GM21786 (cell line): ENCODE measurements at regions not wholly inside any gene's neighbourhood (a gene's known extent, or its start where the extent isn't known, plus 50 kb on each side); places are given as distances from the start of the nearest gene placed in this dataset.

ENCODE experiments used
- ATAC-seq: cut with Tn5 transposase; IDR thresholded peaks from one replicate; pipeline ENCODE4 v1.9.1; 2021; ENCODE audit not compliant: unreplicated experiment

- ATAC-seq, result no peak
These were observed 109.4 kb downstream of the RCN1 start for GRCh38 chr11:32200136-32200847.

DNA sequence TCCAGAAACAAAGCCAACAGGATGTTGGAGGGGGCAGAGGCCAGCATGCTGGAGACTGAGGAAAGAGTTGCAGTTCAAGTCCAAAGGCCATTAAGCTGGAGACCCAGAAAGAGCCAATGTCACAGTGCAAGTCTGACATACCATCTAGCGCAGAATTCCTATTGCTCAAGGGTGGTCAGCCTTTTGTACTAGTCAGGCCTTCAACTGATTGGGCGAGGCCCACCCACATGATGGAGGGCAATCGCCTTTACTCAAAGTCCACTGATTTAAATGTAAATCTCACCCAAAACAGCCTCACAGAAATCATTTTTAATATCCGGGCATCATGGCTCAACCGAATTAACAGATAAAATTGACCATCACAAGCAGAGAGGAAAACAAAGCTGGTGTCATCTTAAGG, 113.9 kb downstream of the RCN1 start:
- ATAC-seq, result no peak

- no peak for ATAC-seq
These were observed 119.7 kb downstream of the RCN1 start for GRCh38 chr11:32210556-32210955.

GRCh38 chr11:32213223-32213622, 122.3 kb downstream of the RCN1 start:
- ATAC-seq, result no peak

GRCh38 chr11:32215157-32215556, 124.3 kb downstream of the RCN1 start:
- ATAC-seq, result no peak

GRCh38 chr11:32216749-32217148, 125.9 kb downstream of the RCN1 start:
- ATAC-seq, result no peak

- ATAC-seq, result no peak
These were observed 128.4 kb downstream of the RCN1 start for GRCh38 chr11:32219320-32219719.

GRCh38 chr11:32221476-32222032, 130.7 kb downstream of the RCN1 start:
- ATAC-seq, result no peak

- ATAC-seq, result no peak
These were observed 133.7 kb downstream of the RCN1 start for GRCh38 chr11:32224580-32224979.

GRCh38 chr11:32225571-32226285, 134.9 kb downstream of the RCN1 start:
- ATAC-seq, result no peak

DNA sequence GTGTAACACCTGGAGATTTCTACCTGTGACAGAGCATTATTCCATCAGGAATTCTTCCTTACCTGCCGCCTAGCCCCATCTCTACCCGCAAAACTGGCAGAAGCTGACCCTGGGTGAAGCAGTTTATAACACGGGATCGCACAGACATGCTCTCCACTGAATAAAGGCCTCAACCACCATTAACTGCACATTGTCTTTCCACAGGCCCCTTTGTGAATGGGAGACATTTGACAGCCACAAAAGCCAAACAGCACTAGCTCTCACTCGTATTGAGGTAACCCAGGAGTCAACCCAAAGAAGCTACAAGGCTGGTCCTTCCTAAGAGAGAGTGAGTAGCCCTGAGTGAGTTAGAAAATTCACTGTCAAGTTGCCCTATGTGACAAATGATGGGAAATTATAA, 135.6 kb downstream of the RCN1 start:
- ATAC-seq, result no peak

DNA sequence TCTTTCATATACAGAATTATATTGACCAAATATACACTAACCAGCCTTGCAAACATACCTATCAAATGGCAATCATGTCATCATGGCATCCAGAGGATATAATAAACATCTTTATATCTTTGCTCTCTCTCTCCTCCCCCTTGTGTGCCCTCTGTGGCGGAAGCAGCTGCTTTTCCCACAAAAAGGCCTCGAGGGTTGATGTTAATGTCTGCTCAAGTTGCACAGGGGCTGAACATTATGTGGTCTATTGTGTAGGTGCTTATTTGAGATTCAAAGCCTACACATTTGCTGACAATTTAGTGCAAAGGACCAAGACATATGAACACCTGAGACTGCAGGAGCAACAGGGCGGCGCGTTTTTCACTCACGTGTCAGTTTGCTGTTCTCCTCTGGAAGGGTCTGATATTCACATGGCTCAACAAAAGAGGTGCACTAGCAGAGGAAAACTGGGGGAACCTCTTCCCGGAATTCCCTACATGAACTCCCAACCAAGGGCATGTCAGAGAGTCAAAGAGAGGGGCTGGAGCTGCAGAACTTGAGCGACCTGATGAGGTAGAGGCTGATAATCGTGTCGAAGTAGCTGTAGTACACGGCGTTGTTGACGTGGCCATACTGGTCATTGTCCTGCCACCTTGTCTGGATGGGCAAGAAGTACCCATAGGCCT, 138.8 kb downstream of the RCN1 start:
- ATAC-seq, result no peak

DNA sequence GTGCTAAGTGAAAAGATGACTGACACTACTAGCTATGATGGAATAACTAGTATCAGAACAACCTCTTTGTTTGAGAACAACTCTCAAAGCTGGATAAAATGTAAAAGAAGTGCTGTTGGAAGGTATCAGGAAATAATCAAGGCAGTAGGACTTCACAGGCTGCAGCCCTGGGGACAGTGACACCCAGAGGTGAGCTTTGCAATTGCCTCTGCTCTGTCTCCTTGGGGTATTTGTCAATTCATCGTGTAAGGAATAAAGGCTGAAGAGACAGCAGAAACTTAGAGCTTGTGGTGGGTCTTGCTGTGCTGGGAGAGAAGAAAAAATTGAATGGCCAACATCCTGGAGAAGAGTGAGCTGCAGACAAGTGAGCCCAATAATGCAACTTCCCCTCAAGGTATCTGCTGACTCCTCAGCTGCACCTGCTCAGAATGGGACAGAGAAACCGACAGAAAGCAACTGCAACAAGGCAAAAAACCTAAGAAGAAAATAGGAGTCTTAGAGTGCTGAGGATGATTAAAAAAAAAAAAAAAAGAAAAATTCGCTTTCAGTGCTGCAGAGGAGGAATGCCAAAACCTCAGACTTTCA, 141.1 kb downstream of the RCN1 start:
- no peak for ATAC-seq

DNA sequence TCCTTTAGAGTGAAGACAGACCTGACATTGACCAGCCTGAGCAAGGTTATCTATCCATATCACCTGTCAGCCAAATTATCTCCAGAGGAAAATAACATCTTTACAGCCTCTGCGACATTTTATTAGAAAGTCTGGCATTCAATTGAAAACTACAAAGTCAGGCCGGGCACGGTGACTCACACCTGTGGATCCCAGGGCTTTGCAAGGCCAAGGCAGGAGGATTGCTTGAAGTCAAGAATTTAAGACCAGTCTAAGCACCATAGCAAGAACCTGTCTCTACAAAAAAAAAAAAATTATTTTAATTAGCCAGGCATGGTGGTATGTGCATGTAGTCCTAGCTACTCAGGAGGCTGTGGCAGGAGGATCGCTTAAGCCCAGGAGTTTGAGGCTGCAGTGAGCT, 141.6 kb downstream of the RCN1 start:
- ATAC-seq, result no peak

DNA sequence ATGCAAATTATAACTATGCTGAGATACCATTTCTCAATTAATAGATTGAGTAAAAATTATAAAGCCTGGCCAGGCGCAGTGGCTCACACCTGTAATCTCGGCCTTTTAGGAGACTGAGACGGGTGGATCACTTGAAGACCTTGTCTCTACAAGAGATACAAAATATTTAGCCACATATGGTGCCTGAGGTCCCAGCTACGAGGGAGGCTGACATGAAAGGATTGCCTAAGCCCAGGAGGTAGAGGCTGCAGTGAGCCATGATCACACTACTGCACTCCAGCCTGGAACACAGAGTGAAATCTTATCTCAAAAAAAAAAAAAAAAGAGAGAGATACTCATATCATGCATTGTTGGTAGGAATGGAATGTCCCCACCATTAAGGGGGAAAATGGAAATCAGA, 142.4 kb downstream of the RCN1 start:
- ATAC-seq, result no peak

DNA sequence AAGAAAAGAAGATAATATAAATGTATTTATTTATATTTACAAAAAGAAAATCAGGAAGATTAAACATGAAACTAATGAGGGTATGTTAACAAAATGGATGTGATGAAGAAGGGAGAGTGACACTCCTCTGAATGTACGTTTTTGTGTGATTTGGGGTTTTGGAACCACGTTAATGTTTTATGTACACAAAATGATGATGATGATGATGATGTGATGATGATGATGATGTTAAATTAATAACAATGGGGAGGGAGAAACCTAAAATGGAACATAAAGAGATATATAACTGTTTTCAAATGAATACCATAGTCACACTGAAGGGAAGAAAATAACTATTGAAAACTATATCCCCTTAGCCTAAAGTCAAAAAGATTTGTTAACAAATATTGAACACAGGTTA, 143.1 kb downstream of the RCN1 start:
- ATAC-seq, result no peak

- ATAC-seq, result no peak
These were observed 153.6 kb downstream of the RCN1 start for GRCh38 chr11:32244453-32244852.

DNA sequence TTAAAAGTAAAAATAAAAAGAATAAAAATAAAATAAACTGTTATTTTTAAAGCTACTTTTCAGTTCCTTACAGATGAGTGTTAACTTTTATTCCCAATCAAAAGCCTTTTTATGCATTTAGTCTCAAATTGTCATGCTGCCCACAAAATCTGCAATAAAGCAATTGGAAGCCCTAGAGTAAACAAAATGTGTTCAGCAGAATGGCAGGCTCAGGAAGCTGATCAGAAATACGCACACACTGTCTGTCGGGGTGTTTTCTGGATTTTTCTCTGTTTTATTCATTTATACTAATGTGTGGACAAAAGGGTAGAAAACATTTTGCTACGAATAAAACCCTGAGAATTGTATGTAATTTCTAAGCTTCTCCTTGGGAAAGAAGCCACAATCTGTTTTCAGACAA, 162.8 kb downstream of the RCN1 start:
- ATAC-seq, result no peak

- no peak for ATAC-seq
These were observed 165.0 kb downstream of the RCN1 start for GRCh38 chr11:32255841-32256240.

DNA sequence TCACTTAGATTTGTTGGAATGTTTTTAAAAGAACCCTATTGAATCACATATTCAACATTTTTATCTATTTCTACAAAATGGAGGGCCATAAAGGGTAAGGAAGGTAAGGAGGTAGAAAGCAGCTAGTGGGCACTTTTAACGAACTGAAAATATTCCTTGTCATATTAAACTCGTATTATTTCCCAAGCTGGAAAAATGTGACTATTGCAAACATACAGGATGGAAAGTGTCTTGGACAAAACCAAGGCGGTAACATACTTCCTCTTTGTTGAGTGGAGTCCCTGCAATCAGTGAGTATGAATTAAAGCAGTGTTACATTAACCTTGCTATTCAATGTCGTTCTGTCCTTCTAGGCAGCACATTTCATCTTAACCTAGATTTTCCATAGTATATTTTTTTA, 165.6 kb downstream of the RCN1 start:
- ATAC-seq, result no peak

DNA sequence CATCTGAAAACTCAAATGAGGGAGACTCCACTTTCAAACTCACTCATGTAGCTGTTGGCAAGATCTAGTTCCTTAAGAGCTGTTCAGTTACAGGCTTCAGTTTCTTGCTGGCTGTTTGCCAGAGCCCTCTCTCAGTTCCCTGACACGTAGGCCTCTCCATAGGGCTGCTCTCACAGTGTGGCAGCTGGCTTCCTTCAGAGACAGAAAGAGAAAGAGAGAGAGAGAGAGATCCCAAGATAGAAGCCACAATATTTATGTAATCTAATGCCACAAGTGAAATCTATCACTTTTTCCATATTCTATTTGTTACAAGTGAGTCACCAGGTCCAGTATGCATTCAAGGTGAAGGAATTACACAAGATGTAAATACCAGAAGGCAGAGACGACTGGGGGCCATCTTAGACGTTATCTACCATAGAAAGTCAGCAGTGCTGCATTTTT, 168.8 kb downstream of the RCN1 start:
- ATAC-seq, result peak; percentile 97
